ENCODE measurements at regions not wholly inside any gene's neighbourhood (a gene's known extent, or its start where the extent isn't known, plus 50 kb on each side); places are given as distances from the start of the nearest gene placed in this dataset.

DNA sequence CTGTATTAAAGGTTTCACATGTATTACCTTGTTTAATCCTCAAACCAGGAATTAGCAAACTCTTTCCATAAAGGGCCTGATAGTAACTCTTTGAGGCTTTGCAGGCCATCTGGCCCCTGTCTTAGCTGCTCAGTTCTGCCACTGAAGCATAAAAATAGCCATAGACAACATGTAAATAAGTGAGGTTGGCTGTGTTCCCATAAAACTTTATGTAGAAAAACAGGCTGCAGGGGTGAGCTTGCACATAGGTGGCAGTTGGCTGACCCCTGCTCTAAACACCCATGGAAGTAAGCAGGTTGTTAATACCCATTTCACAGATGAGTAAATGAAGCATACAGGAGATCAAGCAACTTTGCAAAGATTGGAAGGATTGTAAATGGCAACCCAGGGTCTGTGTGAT is 1279.2 kb upstream of the AUTS2 start:
- Mint-ChIP-seq H3K4me1 (no peaks in the 10 kb centered on the region), H3K27ac (no peak overlapping the region), H3K4me3 (no peak overlapping the region), H3K27me3 (no peaks in the 10 kb centered on the region), H3K9me3 (peaks cover 7% of the 10 kb centered on the region), H3K36me3 (no peaks in the 10 kb centered on the region)

GRCh38 chr7:68321076-68321639 is 1277.1 kb upstream of the AUTS2 start:
- no peaks in the 10 kb centered on the region for H3K4me1 Mint-ChIP-seq
- no peak overlapping the region for H3K4me3 Mint-ChIP-seq
- H3K27me3 Mint-ChIP-seq: no peaks in the 10 kb centered on the region
- H3K9me3 Mint-ChIP-seq: peaks cover 7% of the 10 kb centered on the region
- H3K27ac Mint-ChIP-seq: no peak overlapping the region
- no peaks in the 10 kb centered on the region for H3K36me3 Mint-ChIP-seq

DNA sequence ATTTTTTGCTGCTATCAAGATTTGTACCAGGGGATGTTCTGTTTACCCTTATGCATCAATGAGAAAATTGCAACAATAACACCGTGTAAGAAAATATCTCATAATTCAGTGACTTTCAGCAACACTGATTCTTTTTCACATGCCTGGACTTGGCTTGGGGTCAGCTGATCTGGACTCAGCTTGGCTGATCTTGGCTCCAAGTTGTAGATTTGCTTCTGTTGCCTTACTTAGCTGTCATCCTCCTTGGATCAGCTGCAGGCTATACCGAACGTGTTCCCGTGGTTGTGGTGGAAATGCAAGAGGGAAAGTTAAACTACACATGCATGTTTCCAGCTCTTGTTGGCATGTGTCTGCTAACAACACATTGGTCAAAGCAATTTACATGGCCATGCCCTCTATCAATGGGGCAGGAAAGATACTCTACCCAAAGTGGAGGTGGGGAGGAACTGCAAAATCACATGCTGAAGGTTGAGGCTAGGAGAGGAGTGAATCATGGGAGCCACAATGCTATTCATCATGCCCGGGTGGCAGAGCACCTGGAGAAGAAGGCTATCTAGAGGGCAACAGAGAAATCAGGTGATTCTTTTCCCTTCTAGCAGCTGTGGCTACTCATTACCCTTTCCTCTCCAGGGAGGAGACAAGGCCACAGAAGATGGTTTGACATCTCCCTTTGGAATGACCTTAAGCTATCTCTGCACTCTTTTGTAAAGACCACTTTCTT is 1276.3 kb upstream of the AUTS2 start:
- H3K27me3 Mint-ChIP-seq: no peaks in the 10 kb centered on the region
- H3K27ac Mint-ChIP-seq: no peak overlapping the region
- H3K4me1 Mint-ChIP-seq: no peaks in the 10 kb centered on the region
- H3K4me3 Mint-ChIP-seq: no peak overlapping the region
- peaks cover 7% of the 10 kb centered on the region for H3K9me3 Mint-ChIP-seq
- H3K36me3 Mint-ChIP-seq: no peaks in the 10 kb centered on the region

GRCh38 chr7:68324621-68325020 is 1273.7 kb upstream of the AUTS2 start:
- no peaks in the 10 kb centered on the region for H3K36me3 Mint-ChIP-seq
- H3K9me3 Mint-ChIP-seq: peaks cover 6% of the 10 kb centered on the region
- no peak overlapping the region for H3K27ac Mint-ChIP-seq
- H3K27me3 Mint-ChIP-seq: no peaks in the 10 kb centered on the region
- H3K4me1 Mint-ChIP-seq: no peaks in the 10 kb centered on the region
- H3K4me3 Mint-ChIP-seq: no peak overlapping the region

DNA sequence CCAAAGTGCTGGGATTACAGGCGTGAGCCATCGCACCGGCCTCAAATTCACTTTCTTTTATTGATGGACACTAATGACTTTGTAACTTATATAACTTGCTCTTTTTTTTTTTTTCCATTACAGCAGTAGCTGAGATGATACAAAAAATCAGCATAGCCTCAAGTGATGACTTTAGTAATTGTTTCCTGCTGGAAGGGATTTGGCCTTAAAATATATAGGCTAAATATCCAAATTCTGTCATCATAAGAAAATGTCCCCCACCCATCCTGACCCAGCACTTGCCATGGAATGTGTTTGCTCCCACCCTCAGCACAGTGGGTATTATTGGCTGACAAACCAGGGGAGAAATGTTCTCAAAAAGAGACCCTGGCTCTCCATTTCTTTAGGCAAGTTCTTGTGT is 1264.1 kb upstream of the AUTS2 start:
- no peak overlapping the region for H3K27ac Mint-ChIP-seq
- H3K27me3 Mint-ChIP-seq: no peaks in the 10 kb centered on the region
- H3K4me1 Mint-ChIP-seq: no peaks in the 10 kb centered on the region
- H3K4me3 Mint-ChIP-seq: no peak overlapping the region
- peaks cover 11% of the 10 kb centered on the region for H3K9me3 Mint-ChIP-seq
- H3K36me3 Mint-ChIP-seq: no peaks in the 10 kb centered on the region

DNA sequence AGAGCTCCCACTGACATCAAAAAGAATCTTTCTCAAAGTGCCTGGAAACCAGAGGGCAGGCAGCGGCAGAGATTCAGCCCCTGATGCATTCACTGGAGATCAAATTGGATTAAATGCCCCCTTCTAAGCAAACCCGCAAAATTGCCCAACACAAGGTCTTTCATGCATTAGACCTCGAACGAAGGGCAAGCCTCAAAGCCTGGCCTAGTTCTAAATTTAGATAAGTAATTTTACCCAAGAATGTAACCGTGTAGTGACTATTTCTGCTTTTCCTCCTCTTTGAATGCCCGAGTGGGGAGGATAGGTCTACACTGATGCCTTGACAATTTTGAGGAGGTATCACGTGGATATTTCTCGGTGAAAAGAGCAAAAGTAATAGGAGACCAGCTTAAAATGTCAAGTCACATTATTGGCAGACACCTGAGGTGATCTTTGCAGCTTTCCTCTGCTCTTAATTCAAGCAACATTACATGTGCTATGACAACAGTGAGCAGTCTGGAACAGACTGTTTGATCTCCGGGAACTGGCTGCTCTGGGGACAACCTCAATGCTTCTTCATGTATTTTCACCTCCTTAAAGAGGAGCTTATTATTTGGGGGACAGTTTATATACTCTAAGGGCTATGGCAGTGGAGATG is 1263.5 kb upstream of the AUTS2 start:
- Mint-ChIP-seq H3K27ac (no peak overlapping the region), H3K9me3 (peaks cover 15% of the 10 kb centered on the region), H3K4me1 (no peaks in the 10 kb centered on the region), H3K27me3 (no peaks in the 10 kb centered on the region), H3K36me3 (no peaks in the 10 kb centered on the region), H3K4me3 (no peak overlapping the region)

DNA sequence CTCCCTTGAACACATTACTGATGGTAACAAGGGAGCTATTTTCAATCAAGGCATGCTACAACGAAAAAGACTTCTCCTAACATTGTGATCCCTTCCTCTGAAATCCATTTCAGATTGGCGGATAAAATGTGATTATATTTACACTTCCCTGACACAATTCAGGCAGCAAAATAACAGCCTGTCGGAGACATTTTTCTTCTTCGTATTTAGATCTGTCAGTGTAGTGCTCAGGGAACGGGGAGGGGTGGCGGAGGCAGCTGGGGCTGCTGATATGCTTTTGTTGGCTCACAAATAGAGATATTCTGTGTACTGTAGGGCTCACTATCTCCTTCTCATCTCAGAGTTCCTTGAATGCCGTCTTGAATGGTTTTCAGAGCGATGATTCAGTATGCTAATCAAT is 1261.7 kb upstream of the AUTS2 start:
- no peaks in the 10 kb centered on the region for H3K27me3 Mint-ChIP-seq
- H3K27ac Mint-ChIP-seq: no peak overlapping the region
- H3K36me3 Mint-ChIP-seq: no peaks in the 10 kb centered on the region
- H3K4me1 Mint-ChIP-seq: no peaks in the 10 kb centered on the region
- peaks cover 18% of the 10 kb centered on the region for H3K9me3 Mint-ChIP-seq
- H3K4me3 Mint-ChIP-seq: no peak overlapping the region

GRCh38 chr7:68348401-68348800 is 1249.9 kb upstream of the AUTS2 start:
- H3K27ac Mint-ChIP-seq: no peak overlapping the region
- no peak overlapping the region for H3K4me3 Mint-ChIP-seq
- peaks cover 1% of the 10 kb centered on the region for H3K36me3 Mint-ChIP-seq
- H3K4me1 Mint-ChIP-seq: no peaks in the 10 kb centered on the region
- peaks cover 12% of the 10 kb centered on the region for H3K9me3 Mint-ChIP-seq
- no peaks in the 10 kb centered on the region for H3K27me3 Mint-ChIP-seq

- Mint-ChIP-seq H3K27ac (no peak overlapping the region), H3K4me3 (no peak overlapping the region), H3K4me1 (no peaks in the 10 kb centered on the region), H3K9me3 (peaks cover 11% of the 10 kb centered on the region), H3K27me3 (no peaks in the 10 kb centered on the region), H3K36me3 (no peaks in the 10 kb centered on the region)
These were observed 1235.3 kb upstream of the AUTS2 start for GRCh38 chr7:68362745-68363518.

- H3K4me3 Mint-ChIP-seq: no peak overlapping the region
- no peaks in the 10 kb centered on the region for H3K27me3 Mint-ChIP-seq
- no peaks in the 10 kb centered on the region for H3K4me1 Mint-ChIP-seq
- H3K9me3 Mint-ChIP-seq: peaks cover 19% of the 10 kb centered on the region
- H3K27ac Mint-ChIP-seq: no peak overlapping the region
- H3K36me3 Mint-ChIP-seq: no peaks in the 10 kb centered on the region
These were observed 1233.2 kb upstream of the AUTS2 start for GRCh38 chr7:68364886-68365625.

DNA sequence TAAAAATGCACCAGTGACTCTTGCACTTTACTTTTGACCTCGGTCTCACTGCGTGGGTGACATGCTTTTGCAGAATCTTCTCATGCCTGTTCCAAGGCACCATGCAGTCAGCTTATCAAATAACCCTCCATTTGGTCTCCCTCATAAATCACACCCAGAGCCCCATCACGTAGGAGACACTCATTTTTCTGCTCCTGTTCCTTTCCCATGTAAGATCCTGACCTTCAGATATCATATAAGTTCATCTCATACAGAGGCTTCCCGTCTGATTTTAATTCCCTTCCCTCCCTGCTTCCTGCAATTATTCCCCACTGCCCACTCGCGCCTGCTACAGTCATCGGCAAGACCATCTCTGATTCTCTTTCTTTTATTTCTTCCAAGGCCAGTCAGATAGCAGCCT is 1226.3 kb upstream of the AUTS2 start:
- Mint-ChIP-seq H3K27ac (no peak overlapping the region), H3K9me3 (peaks cover 18% of the 10 kb centered on the region), H3K36me3 (no peaks in the 10 kb centered on the region), H3K27me3 (no peaks in the 10 kb centered on the region), H3K4me3 (no peak overlapping the region), H3K4me1 (no peaks in the 10 kb centered on the region)

DNA sequence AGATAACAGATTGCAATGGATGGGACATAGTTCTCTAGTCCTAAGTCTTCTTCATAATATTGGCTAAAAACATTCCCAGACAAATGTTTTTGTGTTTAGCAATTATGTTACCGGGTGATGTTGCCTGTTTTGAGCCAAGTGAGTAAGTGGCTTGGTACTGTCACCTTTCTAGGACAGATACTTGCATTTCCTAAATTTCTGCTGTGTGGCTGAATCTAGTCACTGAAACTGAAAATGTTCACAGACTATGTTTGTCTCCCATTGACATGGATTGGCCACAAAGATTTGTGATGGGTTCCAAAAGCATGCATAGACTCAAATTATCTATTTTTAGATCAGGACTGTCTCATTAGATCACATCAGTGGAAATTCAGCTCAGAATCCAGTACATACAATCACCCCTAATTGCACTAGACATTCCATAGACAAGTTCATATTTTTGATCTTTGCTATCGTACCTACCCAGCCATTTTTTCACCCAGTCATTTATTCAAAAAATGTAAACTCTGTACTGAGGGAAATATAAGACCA is 1222.1 kb upstream of the AUTS2 start:
- Mint-ChIP-seq H3K4me1 (no peaks in the 10 kb centered on the region), H3K27ac (no peak overlapping the region), H3K27me3 (no peaks in the 10 kb centered on the region), H3K36me3 (no peaks in the 10 kb centered on the region), H3K9me3 (peaks cover 11% of the 10 kb centered on the region), H3K4me3 (no peak overlapping the region)

DNA sequence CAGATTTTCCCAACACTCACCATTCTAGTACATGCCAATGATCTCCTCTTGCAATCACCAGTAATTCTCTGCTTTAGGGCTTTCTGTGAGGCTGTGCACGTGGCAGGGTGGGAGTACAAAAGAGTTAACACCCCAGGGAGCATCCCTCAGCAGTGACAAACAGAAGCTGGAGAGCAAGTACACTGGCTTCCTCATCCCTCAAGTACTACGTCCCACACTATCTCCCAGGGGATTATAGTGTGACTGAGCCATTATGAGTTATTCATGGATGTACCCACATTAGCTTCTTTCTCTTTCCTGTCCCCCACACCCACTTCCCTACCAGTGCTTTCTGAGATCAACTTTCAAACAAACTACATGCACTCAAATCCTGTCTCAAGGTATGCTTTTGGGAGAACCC is 1216.5 kb upstream of the AUTS2 start:
- no peaks in the 10 kb centered on the region for H3K36me3 Mint-ChIP-seq
- H3K9me3 Mint-ChIP-seq: peaks cover 24% of the 10 kb centered on the region
- H3K4me3 Mint-ChIP-seq: no peak overlapping the region
- no peak overlapping the region for H3K27ac Mint-ChIP-seq
- no peaks in the 10 kb centered on the region for H3K27me3 Mint-ChIP-seq
- H3K4me1 Mint-ChIP-seq: no peaks in the 10 kb centered on the region

GRCh38 chr7:68384581-68384980 is 1213.7 kb upstream of the AUTS2 start:
- H3K27me3 Mint-ChIP-seq: no peaks in the 10 kb centered on the region
- H3K36me3 Mint-ChIP-seq: no peaks in the 10 kb centered on the region
- no peak overlapping the region for H3K27ac Mint-ChIP-seq
- H3K4me3 Mint-ChIP-seq: no peak overlapping the region
- H3K9me3 Mint-ChIP-seq: peaks cover 28% of the 10 kb centered on the region
- H3K4me1 Mint-ChIP-seq: no peaks in the 10 kb centered on the region

GRCh38 chr7:68393051-68393450 is 1205.2 kb upstream of the AUTS2 start:
- Mint-ChIP-seq H3K4me1 (no peaks in the 10 kb centered on the region), H3K27ac (no peak overlapping the region), H3K4me3 (no peak overlapping the region), H3K36me3 (no peaks in the 10 kb centered on the region), H3K9me3 (peaks cover 12% of the 10 kb centered on the region), H3K27me3 (no peaks in the 10 kb centered on the region)
